ENCODE measurements at regions not wholly inside any gene's neighbourhood (a gene's known extent, or its start where the extent isn't known, plus 50 kb on each side); places are given as distances from the start of the nearest gene placed in this dataset.

DNA sequence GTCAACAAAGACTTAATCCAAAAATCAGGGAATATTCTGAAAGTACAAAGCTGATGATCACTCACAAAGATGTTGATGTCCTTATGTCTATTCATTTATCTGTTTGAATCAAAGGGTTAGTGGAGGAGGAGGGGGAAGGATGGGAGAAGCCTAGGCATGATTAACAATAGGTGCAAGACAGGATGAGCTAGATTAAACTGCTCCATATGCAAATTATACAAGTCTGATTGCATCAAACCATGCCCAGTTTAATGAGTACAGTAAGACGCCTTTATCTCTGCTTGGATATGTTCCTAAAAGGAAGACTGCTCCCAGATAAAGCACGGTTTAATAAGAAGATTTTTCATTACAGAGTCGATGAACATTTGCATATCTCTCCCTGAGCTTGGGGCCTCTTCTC lies 626.4 kb upstream of the NOX3 start:
- DNase-seq, result no peak
- intact Hi-C loops (cut with DNase I), result no loop called here
- TF ChIP-seq POLR2A (IDR thresholded peaks at IDR 0.05), result no peak
- TF ChIP-seq, protein P1, sequence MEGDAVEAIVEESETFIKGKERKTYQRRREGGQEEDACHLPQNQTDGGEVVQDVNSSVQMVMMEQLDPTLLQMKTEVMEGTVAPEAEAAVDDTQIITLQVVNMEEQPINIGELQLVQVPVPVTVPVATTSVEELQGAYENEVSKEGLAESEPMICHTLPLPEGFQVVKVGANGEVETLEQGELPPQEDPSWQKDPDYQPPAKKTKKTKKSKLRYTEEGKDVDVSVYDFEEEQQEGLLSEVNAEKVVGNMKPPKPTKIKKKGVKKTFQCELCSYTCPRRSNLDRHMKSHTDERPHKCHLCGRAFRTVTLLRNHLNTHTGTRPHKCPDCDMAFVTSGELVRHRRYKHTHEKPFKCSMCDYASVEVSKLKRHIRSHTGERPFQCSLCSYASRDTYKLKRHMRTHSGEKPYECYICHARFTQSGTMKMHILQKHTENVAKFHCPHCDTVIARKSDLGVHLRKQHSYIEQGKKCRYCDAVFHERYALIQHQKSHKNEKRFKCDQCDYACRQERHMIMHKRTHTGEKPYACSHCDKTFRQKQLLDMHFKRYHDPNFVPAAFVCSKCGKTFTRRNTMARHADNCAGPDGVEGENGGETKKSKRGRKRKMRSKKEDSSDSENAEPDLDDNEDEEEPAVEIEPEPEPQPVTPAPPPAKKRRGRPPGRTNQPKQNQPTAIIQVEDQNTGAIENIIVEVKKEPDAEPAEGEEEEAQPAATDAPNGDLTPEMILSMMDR (IDR thresholded peaks at IDR 0.05), result no peak

DNA sequence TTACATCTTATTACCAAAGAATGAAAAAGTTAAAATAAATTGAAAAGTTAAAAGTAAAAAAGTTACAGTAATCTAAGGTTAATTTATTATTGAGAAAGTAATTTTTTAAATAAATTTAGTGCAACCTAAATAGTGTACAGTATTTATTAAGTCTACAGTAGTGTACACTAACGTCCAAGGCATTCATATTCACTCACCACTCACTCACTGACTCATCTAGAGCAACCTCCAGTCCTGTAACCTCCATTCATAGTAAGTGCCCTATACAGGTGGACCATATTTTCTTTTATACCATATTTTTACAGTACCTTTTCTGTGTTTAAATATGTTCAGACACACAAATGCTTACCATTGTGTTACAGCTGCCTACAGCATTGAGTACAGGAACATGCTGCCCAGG lies 624.7 kb upstream of the NOX3 start:
- Histone ChIP-seq H3K36me3 (no peaks in the 10 kb centered on the region), H3K4me1 (no peaks in the 10 kb centered on the region)

More for the DNA sequence above, 626.4 kb upstream of the NOX3 start:
- H3K9me3 ChIP-seq, result peaks cover 0 to 22% (median 3%) of the 10 kb centered on the region in 12 donors
- H3K4me1 ChIP-seq, result no peaks in the 10 kb centered on the region
- H3K4me3 ChIP-seq, result no peak overlapping the region
- no peaks in the 10 kb centered on the region for H3K36me3 ChIP-seq
- no peak overlapping the region for H3K27ac ChIP-seq
- H3K27me3 ChIP-seq, result no peaks in the 10 kb centered on the region
- 56 to 65% (median 59%) methylated on average over 3 of the region's 3 CpGs for WGBS, 4 donors
- no peak for ATAC-seq

DNA sequence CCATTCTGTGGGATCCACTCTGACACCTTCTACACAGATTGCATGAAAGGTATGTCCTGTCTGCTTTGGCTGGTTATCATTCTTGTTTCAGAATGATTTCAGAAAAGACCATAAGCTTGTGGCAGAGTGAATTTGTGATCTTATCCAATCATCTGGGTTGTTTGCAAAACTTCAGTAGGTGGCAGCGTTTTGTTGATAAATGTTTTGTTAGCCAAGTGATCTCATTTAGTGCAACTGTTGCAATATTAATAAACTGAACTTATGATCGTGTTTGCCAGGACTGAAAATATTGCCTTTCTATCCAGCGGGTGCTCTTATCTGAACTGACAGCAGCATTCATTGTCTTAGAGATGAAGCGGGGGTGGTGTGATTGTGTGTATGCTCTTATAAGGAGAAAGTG lies 613.2 kb upstream of the NOX3 start:
- intact Hi-C loops (cut with DNase I), result no loop called here
- WGBS, 4 donors, result 51 to 64% (median 59%) methylated on average over 4 of the region's 4 CpGs
- Histone ChIP-seq H3K27ac (no peak overlapping the region), H3K4me1 (no peaks in the 10 kb centered on the region), H3K9me3 (no peaks in the 10 kb centered on the region), H3K27me3 (no peaks in the 10 kb centered on the region), H3K4me3 (no peak overlapping the region), H3K36me3 (no peaks in the 10 kb centered on the region)
- TF ChIP-seq, protein P1 (IDR thresholded peaks at IDR 0.05), result peak in 1 of 12 donors; percentile 10
- no peak for TF ChIP-seq POLR2A (IDR thresholded peaks at IDR 0.05)
- DNase-seq (no peak), ATAC-seq (no peak)

More for the DNA sequence above, 624.7 kb upstream of the NOX3 start:
- intact Hi-C loops (cut with DNase I), result no loop called here
- no peak overlapping the region for H3K27ac ChIP-seq
- 66 to 77% (median 73%) methylated on average over 1 of the region's 1 CpG for WGBS, 4 donors
- H3K27me3 ChIP-seq, result no peaks in the 10 kb centered on the region
- H3K4me3 ChIP-seq, result no peak overlapping the region
- ATAC-seq (no peak), DNase-seq (no peak)
- no peak for TF ChIP-seq POLR2A (IDR thresholded peaks at IDR 0.05)
- TF ChIP-seq, protein P1 (IDR thresholded peaks at IDR 0.05), result no peak
- H3K9me3 ChIP-seq, result peaks cover 0 to 13% (median 0%) of the 10 kb centered on the region in 12 donors

DNA sequence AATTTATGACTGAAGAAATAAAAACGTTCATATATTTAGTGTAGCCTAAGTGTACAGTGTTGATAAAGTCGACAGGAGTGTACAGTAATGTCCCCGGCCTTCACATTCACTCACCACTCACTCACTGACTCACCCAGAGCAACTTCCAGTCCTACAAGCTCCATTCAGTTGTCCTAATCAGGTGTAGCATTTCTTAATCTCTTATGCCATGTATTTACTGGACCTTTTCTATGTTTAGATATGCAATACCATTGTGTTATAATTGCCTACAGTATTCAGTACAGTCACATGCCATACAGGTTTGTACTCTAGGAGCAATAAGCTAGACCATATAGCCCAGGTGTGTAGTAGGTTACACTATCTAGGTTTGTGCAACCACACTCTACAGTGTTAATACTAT lies 610.2 kb upstream of the NOX3 start:
- ATAC-seq (peak in 1 of 4 donors; percentile 33), DNase-seq (no peak)
- TF ChIP-seq POLR2A (IDR thresholded peaks at IDR 0.05), result no peak
- TF ChIP-seq, protein P1 (IDR thresholded peaks at IDR 0.05), result no peak
- Histone ChIP-seq H3K27ac (no peak overlapping the region), H3K9me3 (no peaks in the 10 kb centered on the region), H3K4me1 (peaks cover 0 to 13% (median 2%) of the 10 kb centered on the region in 12 donors), H3K27me3 (no peaks in the 10 kb centered on the region), H3K4me3 (no peak overlapping the region), H3K36me3 (no peaks in the 10 kb centered on the region)
- intact Hi-C loops (cut with DNase I), result no loop called here
- WGBS, 4 donors, result 52 to 58% (median 56%) methylated on average over 3 of the region's 3 CpGs
